GM12878 (cell line): ENCODE measurements at regions not wholly inside any gene's neighbourhood (a gene's known extent, or its start where the extent isn't known, plus 50 kb on each side); places are given as distances from the start of the nearest gene placed in this dataset.

ENCODE experiments used
- ATAC-seq: fragments of 200-7000 bp; cut with Tn5 transposase; 3 replicates; pipeline ENCODE4 v1.9.1; 2020; ENCODE audit warnings: mild to moderate bottlenecking, moderate library complexity
- BruUV-seq: library from RNA; stranded (reverse); fragments of 400-500 nt; replicated peaks from 2 replicates; lab custom pipeline; 2021; lab: Mats Ljungman, UMichigan
- CTCF ChIA-PET: fragments of 300-600 bp; sonication (Branson Sonifier 250); formaldehyde crosslinking; extraction: SDS; loops from one replicate; lab custom pipeline; 2021; ENCODE audit warnings: inconsistent platforms; lab: Yijun Ruan, JAX
- POLR2A ChIA-PET: fragments of 350-600 bp; formaldehyde crosslinking; extraction: SDS; loops from one replicate; lab custom pipeline; 2021; ENCODE audit warnings: inconsistent platforms; lab: Charles Lee
- RAD21 ChIA-PET: fragments of 300-600 bp; sonication (Branson Sonifier 250); formaldehyde crosslinking; loops from one replicate; lab custom pipeline; 2023; ENCODE audit warnings: antibody characterized with exemption; ENCODE audit not compliant: unreplicated experiment; lab: Charles Lee
- SMC1A ChIA-PET: fragments of 300-600 bp; sonication (Branson Sonifier 250); formaldehyde crosslinking; loops from one replicate; lab custom pipeline; 2023; ENCODE audit not compliant: unreplicated experiment, uncharacterized antibody; lab: Charles Lee
- DNase-seq: peaks from one replicate; pipeline ENCODE4 v3.0.0-alpha.2; 2011; ENCODE audit warnings: low read depth, low spot score
- FAIRE-seq: peaks from 3 replicates; lab custom pipeline; 2011; peaks lifted over from hg19 to GRCh38; lab: Jason Lieb, UNC
- H2AFZ ChIP-seq: 2 replicates; pipeline ENCODE4 v1.6.0; 2011; ENCODE audit warnings: low read depth, low read length, control low read depth; ENCODE audit not compliant: control insufficient read depth
- H3K27ac ChIP-seq: 2 replicates; pipeline ENCODE4 v1.5.1; 2011; ENCODE audit warnings: control low read depth; ENCODE audit not compliant: control insufficient read depth, insufficient read depth
- H3K27me3 ChIP-seq, 2 experiments: replicated peaks in 1 of 2; 2 replicates each; pipeline versions ENCODE4 v1.6.0 to v1.6.1; 2011; ENCODE audit warnings: low read length in 1 of 2; ENCODE audit not compliant: control insufficient read depth in 2 of 2, insufficient read depth in 2 of 2
- H3K36me3 ChIP-seq, 2 experiments: 2 replicates each; pipeline ENCODE4 v1.5.1; 2011; ENCODE audit warnings: low read length in 1 of 2; ENCODE audit not compliant: control insufficient read depth in 2 of 2, insufficient read depth in 2 of 2
- H3K4me1 ChIP-seq: 2 replicates; pipeline ENCODE4 v1.6.1; 2011; ENCODE audit warnings: mild to moderate bottlenecking, low read length, moderate library complexity, mixed read lengths; ENCODE audit not compliant: control insufficient read depth, insufficient read depth
- H3K4me2 ChIP-seq: 2 replicates; pipeline ENCODE4 v1.6.0; 2011; ENCODE audit warnings: control low read depth; ENCODE audit not compliant: control insufficient read depth, insufficient read depth
- H3K4me3 ChIP-seq: fragments of 200-600 bp; sonication (generic); 2 replicates; pipeline ENCODE4 v1.5.1; 2016
- H3K79me2 ChIP-seq: 2 replicates; pipeline ENCODE4 v1.6.0; 2011; ENCODE audit warnings: low read length; ENCODE audit not compliant: control insufficient read depth, insufficient read depth
- H3K9ac ChIP-seq: 2 replicates; pipeline ENCODE4 v1.8.0; 2011; ENCODE audit warnings: low read length, control low read depth, mixed read lengths; ENCODE audit not compliant: control insufficient read depth, insufficient read depth
- H3K9me3 ChIP-seq: replicated peaks from 3 replicates; pipeline ENCODE4 v1.5.1; 2011; ENCODE audit warnings: mild to moderate bottlenecking, low read length; ENCODE audit not compliant: control insufficient read depth, insufficient read depth
- H4K20me1 ChIP-seq: 2 replicates; pipeline ENCODE4 v1.6.0; 2011; ENCODE audit not compliant: control insufficient read depth, insufficient read depth
- ATF7 ChIP-seq: fragments of 450-650 bp; IDR thresholded peaks from 2 replicates; pipeline ENCODE4 v1.6.1; 2016; ENCODE audit warnings: low read depth, mild to moderate bottlenecking
- BCL11A ChIP-seq: IDR thresholded peaks from 2 replicates; pipeline ENCODE4 v1.6.1; 2011; ENCODE audit warnings: low read depth, low read length
- BMI1 ChIP-seq: fragments of 450-650 bp; IDR thresholded peaks from 2 replicates; pipeline ENCODE4 v1.6.1; 2016; ENCODE audit warnings: mild to moderate bottlenecking, moderate library complexity, borderline replicate concordance
- CTCF ChIP-seq, 3 experiments: IDR thresholded peaks in 2 of 3; conservative IDR thresholded peaks in 1 of 3; 2 replicates each; pipeline ENCODE4 v1.5.1; 2011; ENCODE audit warnings: low read depth in 3 of 3, low read length in 3 of 3, mild to moderate bottlenecking in 3 of 3, control low read depth in 2 of 3, moderate library complexity in 2 of 3, inconsistent platforms in 1 of 3, mixed read lengths in 1 of 3; ENCODE audit not compliant: control insufficient read depth in 2 of 3, insufficient read depth in 1 of 3; ENCODE audit errors: extremely low read depth in 1 of 3
- EP300 ChIP-seq, 2 experiments: fragments of 150-350 bp in 1 of 2; IDR thresholded peaks; 2 replicates each; pipeline ENCODE4 v1.6.1; 2011 to 2012; ENCODE audit warnings: low read depth in 2 of 2, low read length in 2 of 2, borderline replicate concordance in 1 of 2, improper control_type of control experiment in 1 of 2, inconsistent platforms in 1 of 2; ENCODE audit not compliant: control insufficient read depth in 1 of 2
- HDAC6 ChIP-seq: fragments of 200-600 bp; sonication (generic); IDR thresholded peaks from one replicate; pipeline ENCODE4 v1.8.0; 2017; ENCODE audit warnings: antibody characterized with exemption; ENCODE audit not compliant: unreplicated experiment
- HDGF ChIP-seq: fragments of 450-650 bp; IDR thresholded peaks from 2 replicates; pipeline ENCODE4 v1.6.1; 2016; ENCODE audit warnings: antibody characterized with exemption
- LARP7 ChIP-seq: fragments of 450-650 bp; IDR thresholded peaks from 2 replicates; pipeline ENCODE4 v1.6.1; 2017; ENCODE audit warnings: mild to moderate bottlenecking
- MAX ChIP-seq: IDR thresholded peaks from 2 replicates; pipeline ENCODE4 v1.6.1; 2012; ENCODE audit warnings: low read depth, low read length, improper control_type of control experiment
- MLLT1 ChIP-seq: fragments of 450-650 bp; IDR thresholded peaks from 2 replicates; pipeline ENCODE4 v1.6.1; 2016; ENCODE audit warnings: mild to moderate bottlenecking
- MTA2 ChIP-seq: fragments of 450-650 bp; IDR thresholded peaks from 2 replicates; pipeline ENCODE4 v1.6.1; 2016; ENCODE audit warnings: low read depth, mild to moderate bottlenecking, moderate library complexity
- NFYB ChIP-seq: IDR thresholded peaks from 2 replicates; pipeline ENCODE4 v1.6.1; 2011; ENCODE audit warnings: low read depth, mild to moderate bottlenecking, low read length, improper control_type of control experiment, moderate library complexity; ENCODE audit not compliant: insufficient read depth
- PAX5 ChIP-seq: IDR thresholded peaks from 2 replicates; pipeline ENCODE4 v1.6.1; 2011; ENCODE audit warnings: low read depth, low read length, borderline replicate concordance
- POLR2A ChIP-seq: IDR thresholded peaks from 2 replicates; pipeline ENCODE4 v1.6.1; 2011; ENCODE audit warnings: low read depth, mild to moderate bottlenecking, low read length
- SMARCA5 ChIP-seq: fragments of 450-650 bp; IDR thresholded peaks from 2 replicates; pipeline ENCODE4 v1.6.1; 2017; ENCODE audit warnings: mild to moderate bottlenecking
- TCF12 ChIP-seq: IDR thresholded peaks from 2 replicates; pipeline ENCODE4 v1.6.1; 2011; ENCODE audit warnings: low read depth, mild to moderate bottlenecking, low read length
- TCF3 ChIP-seq: IDR thresholded peaks from 2 replicates; pipeline ENCODE4 v1.6.1; 2012; ENCODE audit warnings: low read depth, mild to moderate bottlenecking, low read length, borderline replicate concordance; ENCODE audit not compliant: insufficient read depth
- TCF7 ChIP-seq: IDR thresholded peaks from 2 replicates; pipeline ENCODE4 v1.6.1; 2014; ENCODE audit warnings: antibody characterized with exemption, borderline replicate concordance
- YY1 ChIP-seq: IDR thresholded peaks from 2 replicates; pipeline ENCODE4 v1.6.1; 2011; ENCODE audit warnings: low read depth, mild to moderate bottlenecking, low read length
- ZNF24 ChIP-seq: fragments of 450-650 bp; IDR thresholded peaks from 2 replicates; pipeline ENCODE4 v1.6.1; 2017; ENCODE audit warnings: antibody characterized with exemption, mild to moderate bottlenecking
- WGBS: methylation state at CpG from one replicate; pipeline ENCODE4 v1.1.6; 2016; ENCODE audit warnings: low lambda C conversion rate; ENCODE audit not compliant: insufficient replicate concordance, insufficient coverage; ENCODE audit errors: missing lambda C conversion rate; 5-methylcytosine and 5-hydroxymethylcytosine counted together
- in situ Hi-C: fragments of 300-500 bp; cut with MboI; formaldehyde crosslinking; loops from 9 replicates; pipeline ENCODE4 v1.14.3; 2018; ENCODE audit warnings: mixed read lengths
- intact Hi-C: fragments of 100-400 bp; cut with micrococcal nuclease; formaldehyde crosslinking; loops from one replicate; pipeline ENCODE4 v1.14.2; 2022; ENCODE audit not compliant: unreplicated experiment

- ChIA-PET RAD21 (no interaction called here), POLR2A (no interaction called here)
- no peak for FAIRE-seq
These were observed 62.3 kb upstream of the DAPL1 start for GRCh38 chr2:158732573-158733429.

GRCh38 chr2:158733430-158733755, 61.7 kb upstream of the DAPL1 start:
- WGBS = 68% methylated on average over 7 of the region's 7 CpGs
- no peak for FAIRE-seq
- H3K36me3 ChIP-seq = no peaks in the 10 kb centered on the region
- ChIA-PET SMC1A (no interaction called here), CTCF (interaction anchor here (1.1 to 1.9 kb wide), 4 partner anchors 9 to 47 kb away, joined by 3 to 5 read pairs (median 4); no protein-coding TSS in a partner anchor), POLR2A (no interaction called here), RAD21 (no interaction called here)
- no peak overlapping the region for H3K27ac ChIP-seq
- no peaks in the 10 kb centered on the region for H3K79me2 ChIP-seq
- no peak overlapping the region for H3K9ac ChIP-seq
- intact Hi-C loops = no loop called here
- H4K20me1 ChIP-seq = no peaks in the 10 kb centered on the region
- in situ Hi-C loops = no loop called here
- no peak overlapping the region for H3K4me3 ChIP-seq
- no peak overlapping the region for H2AFZ ChIP-seq
- no peak for DNase-seq
- no peak for ATAC-seq
- no peaks in the 10 kb centered on the region for H3K4me1 ChIP-seq
- no peak overlapping the region for H3K4me2 ChIP-seq
- no TSS peak for BruUV-seq
- H3K27me3 ChIP-seq = peaks cover 2% of the 10 kb centered on the region in 2 experiments; a peak in 3 of 4 replicates
- H3K9me3 ChIP-seq = no peaks in the 10 kb centered on the region
- no peak for TF ChIP-seq PAX5
- no peak for TF ChIP-seq CTCF (IDR thresholded peaks at IDR 0.05 in 2 of 3, conservative IDR thresholded peaks at IDR 0.05 in 1 of 3; ENCODE audit: control insufficient read depth in 2 of 3, extremely low read depth in 1 of 3, insufficient read depth in 1 of 3, low read depth in 3 of 3, low read length in 3 of 3)
- TF ChIP-seq MLLT1 = no peak
- no peak for TF ChIP-seq YY1
- no peak for TF ChIP-seq BCL11A
- no peak for TF ChIP-seq MTA2
- TF ChIP-seq BMI1 = no peak
- TF ChIP-seq ATF7 = no peak
- TF ChIP-seq SMARCA5 = no peak

More at GRCh38 chr2:158732573-158733429, 62.3 kb upstream of the DAPL1 start:
- no peaks in the 10 kb centered on the region for H3K79me2 ChIP-seq
- no peaks in the 10 kb centered on the region for H3K4me1 ChIP-seq
- in situ Hi-C loops (no loop called here), intact Hi-C loops (no loop called here)
- WGBS = 64% methylated on average over 5 of the region's 5 CpGs
- TF ChIP-seq NFYB (no peak), TCF3 (no peak), EP300 (IDR thresholded peaks at IDR 0.05; ENCODE audit: borderline replicate concordance in 1 of 2, control insufficient read depth in 1 of 2, low read depth in 2 of 2, low read length in 2 of 2) (no peak), LARP7 (no peak), MAX (no peak), HDAC6 (no peak), TCF7 (no peak), ZNF24 (no peak), TCF12 (no peak), POLR2A (no peak), HDGF (no peak)
- H4K20me1 ChIP-seq = no peaks in the 10 kb centered on the region
- ATAC-seq = no peak
- no TSS peak for BruUV-seq
- H3K9ac ChIP-seq = no peak overlapping the region
- peaks cover 2% of the 10 kb centered on the region in 2 experiments; a peak in 3 of 4 replicates for H3K27me3 ChIP-seq
- H2AFZ ChIP-seq = no peak overlapping the region
- H3K9me3 ChIP-seq = no peaks in the 10 kb centered on the region
- no peak for DNase-seq
- H3K36me3 ChIP-seq = no peaks in the 10 kb centered on the region
- H3K27ac ChIP-seq = no peak overlapping the region
- no peak overlapping the region for H3K4me3 ChIP-seq
- ChIA-PET CTCF (interaction anchor here (1.3 to 1.9 kb wide), 3 partner anchors 9 to 13 kb away, joined by 3 to 5 read pairs (median 4); no protein-coding TSS in a partner anchor), SMC1A (no interaction called here)
- no peak overlapping the region for H3K4me2 ChIP-seq
